ENCODE measurements at regions not wholly inside any gene's neighbourhood (a gene's known extent, or its start where the extent isn't known, plus 50 kb on each side); places are given as distances from the start of the nearest gene placed in this dataset.

DNA sequence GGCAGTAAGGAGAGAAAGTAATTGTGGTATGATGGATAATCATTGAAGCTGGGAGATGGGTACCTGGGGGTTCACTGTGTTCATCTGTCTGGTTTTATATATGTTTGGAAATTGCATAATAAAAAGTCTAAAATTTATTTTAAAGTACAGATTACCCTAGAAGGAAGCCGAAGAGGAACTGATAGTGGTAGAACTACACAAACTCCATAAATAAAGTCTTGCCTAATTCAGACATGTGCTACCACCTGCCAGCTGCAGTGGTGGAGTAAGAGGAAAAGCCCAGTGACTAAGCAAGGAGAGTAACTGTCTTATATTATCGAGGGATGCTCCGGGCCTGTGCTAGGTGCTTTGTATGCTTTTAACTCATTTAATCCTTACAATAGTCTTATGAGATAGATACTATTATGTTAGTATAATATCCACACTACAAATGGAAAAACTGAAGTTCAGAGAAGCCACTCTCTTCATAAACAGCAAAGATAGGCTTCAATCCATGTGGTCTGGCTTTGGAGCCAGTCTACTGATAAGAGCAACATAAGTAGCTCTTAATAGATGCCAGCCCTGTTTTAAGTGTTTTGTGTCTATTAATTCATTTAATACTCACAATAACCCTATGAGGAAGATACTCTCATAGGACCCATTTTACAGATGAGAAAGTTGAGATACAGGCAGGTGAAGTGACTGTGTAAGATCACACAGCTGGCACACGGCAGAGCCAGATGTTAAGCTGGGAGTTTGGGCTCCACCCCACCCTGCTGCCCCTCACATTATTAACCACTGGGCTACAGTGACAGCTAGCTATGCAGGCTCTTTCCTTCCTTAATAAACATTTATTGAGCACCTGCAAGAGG, 56.8 kb upstream of the HNRNPU start:
- DNase-seq, result no peak

- no peak for DNase-seq
These were observed 55.3 kb upstream of the HNRNPU start for GRCh38 chr1:244919320-244920282.

DNA sequence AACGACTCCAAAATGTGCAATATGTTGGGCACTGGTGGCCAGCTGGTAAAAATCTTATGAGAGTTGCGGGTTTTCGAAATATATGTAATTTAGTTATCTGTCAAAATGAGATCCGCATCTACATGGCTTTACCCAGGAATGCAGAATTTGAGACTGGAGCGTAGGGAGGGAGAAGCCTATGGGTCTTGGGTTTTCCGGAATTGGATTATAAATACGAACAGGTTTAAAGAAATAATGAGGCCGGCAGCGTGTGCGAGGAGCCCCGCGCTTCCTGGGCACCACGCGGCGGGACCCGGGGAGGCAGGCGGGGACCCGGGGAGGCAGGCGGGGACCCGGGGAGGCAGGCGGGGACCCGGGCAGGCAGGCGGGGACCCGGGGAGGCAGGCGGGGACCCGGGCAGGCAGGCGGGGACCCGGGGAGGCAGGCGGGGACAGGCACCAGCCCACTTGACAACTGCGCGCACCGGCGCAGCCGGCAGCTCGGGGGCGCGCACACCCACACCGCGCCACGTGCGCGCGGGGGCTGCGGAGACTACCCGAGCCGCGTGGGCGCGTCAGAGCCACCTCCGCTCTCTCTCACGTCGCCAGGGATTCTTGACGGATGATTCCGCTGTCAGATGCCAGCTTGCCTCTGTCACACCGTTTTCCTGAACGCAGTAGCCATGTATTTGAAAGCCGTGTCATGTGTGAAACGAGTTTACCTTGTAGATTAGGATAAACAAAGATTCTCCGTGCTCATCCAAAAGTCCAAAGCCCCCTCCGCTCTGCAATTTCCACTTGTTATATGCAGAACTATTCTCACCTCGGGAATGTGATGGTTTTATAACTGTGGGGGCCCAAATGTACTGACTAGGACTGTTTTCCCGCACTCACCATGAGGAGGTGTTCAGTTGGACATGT, 54.3 kb upstream of the HNRNPU start:
- DNase-seq, result peak in 1 of 2 experiments; percentile 57

GRCh38 chr1:244917073-244917670, 52.8 kb upstream of the HNRNPU start:
- no peak for DNase-seq

DNA sequence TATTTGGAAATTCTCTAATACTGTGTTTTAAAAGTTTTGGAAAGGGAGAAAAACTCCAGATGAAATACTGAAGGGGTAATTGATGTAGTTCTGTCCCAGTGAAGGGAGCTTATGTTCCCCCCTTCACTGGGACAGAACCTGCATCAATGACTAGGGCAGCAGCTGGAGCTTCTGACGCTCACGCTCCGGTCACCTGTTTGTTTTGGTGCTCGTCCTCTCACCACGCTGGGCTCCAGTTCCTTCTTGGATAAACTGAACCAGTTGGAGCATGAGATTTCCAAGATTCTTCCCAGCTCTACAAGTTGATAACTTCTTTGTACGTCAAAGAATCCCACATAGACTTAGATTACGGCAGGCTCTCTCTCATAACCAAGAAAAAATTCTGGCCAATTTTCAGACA, 51.4 kb upstream of the HNRNPU start:
- no peak for DNase-seq

DNA sequence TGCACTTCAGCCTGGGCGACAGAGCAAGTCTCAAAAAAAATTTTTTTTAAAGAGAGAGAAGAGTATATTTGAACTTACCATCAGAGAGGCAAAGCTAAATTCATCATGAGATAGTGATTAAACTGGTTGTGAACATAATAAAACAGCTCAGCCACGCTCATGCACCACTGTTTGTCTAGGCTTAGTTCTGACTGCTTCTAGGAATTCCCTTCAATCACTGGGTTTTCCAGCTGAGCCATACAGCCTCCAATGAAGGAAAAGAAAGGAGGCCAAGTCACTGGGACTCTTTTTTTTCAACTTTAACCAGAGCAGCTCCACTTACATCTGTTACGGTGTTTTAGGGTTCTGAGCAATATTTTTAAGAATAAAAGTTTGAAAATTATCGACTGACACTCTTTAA, 50.4 kb upstream of the HNRNPU start:
- DNase-seq, result no peak

All from NCI-H446 (cell line).